Gastroesophageal sphincter (tissue), 3 donors: ENCODE measurements at regions not wholly inside any gene's neighbourhood (a gene's known extent, or its start where the extent isn't known, plus 50 kb on each side); places are given as distances from the start of the nearest gene placed in this dataset.
"Not testable (repeated sequence)": the region's sequence is repeated elsewhere in the genome, so short reads cannot be mapped to it uniquely, and the experiment has no call there.

Source experiments
- POLR2AphosphoS5 ChIP-seq: sonication (generic); formaldehyde crosslinking; IDR thresholded peaks from one replicate; pipeline ENCODE4 v1.6.1; 2017; ENCODE audit warnings: antibody characterized with exemption
- TF ChIP-seq, protein P1 (sequence below), 4 experiments: fragments of 200-600 bp in 2 of 4; fragments of 450-650 bp in 2 of 4; sonication (generic) in 1 of 4; IDR thresholded peaks; one replicate each; pipeline ENCODE4 v1.5.1; 2017 to 2019; ENCODE audit warnings: antibody characterized with exemption in 4 of 4, mild to moderate bottlenecking in 2 of 4, moderate library complexity in 2 of 4

GRCh38 chr5:124103056-124103455 is 591.1 kb downstream of the CSNK1G3 start:
- not testable (repeated sequence) for TF ChIP-seq POLR2AphosphoS5
- TF ChIP-seq, protein P1, sequence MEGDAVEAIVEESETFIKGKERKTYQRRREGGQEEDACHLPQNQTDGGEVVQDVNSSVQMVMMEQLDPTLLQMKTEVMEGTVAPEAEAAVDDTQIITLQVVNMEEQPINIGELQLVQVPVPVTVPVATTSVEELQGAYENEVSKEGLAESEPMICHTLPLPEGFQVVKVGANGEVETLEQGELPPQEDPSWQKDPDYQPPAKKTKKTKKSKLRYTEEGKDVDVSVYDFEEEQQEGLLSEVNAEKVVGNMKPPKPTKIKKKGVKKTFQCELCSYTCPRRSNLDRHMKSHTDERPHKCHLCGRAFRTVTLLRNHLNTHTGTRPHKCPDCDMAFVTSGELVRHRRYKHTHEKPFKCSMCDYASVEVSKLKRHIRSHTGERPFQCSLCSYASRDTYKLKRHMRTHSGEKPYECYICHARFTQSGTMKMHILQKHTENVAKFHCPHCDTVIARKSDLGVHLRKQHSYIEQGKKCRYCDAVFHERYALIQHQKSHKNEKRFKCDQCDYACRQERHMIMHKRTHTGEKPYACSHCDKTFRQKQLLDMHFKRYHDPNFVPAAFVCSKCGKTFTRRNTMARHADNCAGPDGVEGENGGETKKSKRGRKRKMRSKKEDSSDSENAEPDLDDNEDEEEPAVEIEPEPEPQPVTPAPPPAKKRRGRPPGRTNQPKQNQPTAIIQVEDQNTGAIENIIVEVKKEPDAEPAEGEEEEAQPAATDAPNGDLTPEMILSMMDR (IDR thresholded peaks at IDR 0.05), result not testable (repeated sequence)
